ENCODE measurements at regions not wholly inside any gene's neighbourhood (a gene's known extent, or its start where the extent isn't known, plus 50 kb on each side); places are given as distances from the start of the nearest gene placed in this dataset.

- DNase-seq: no peak
These were observed 112.5 kb upstream of the SLC44A3 start for GRCh38 chr1:94707321-94708298.

DNA sequence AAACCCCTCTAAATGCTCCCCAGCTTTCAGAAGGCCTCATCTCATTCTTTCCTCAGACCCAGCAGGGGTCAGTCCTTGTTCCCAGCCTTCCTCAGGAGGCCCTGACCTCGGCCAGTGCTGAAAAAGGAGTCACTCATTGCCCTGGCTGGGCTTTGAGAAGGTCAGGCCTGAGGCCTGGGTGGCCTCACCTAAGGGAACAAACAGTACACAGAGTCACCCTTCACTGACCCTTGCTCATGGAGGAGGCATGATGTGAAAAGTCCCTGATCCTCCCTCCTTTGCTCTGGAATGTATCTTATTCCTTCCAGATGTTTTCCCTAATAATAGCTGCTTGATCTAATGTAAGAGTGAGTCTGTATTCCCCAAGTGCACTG, 117.7 kb upstream of the SLC44A3 start:
- DNase-seq: no peak

- DNase-seq: no peak
These were observed 118.2 kb upstream of the SLC44A3 start for GRCh38 chr1:94701796-94702441.

- DNase-seq: no peak
These were observed 121.2 kb upstream of the SLC44A3 start for GRCh38 chr1:94698759-94699502.

DNA sequence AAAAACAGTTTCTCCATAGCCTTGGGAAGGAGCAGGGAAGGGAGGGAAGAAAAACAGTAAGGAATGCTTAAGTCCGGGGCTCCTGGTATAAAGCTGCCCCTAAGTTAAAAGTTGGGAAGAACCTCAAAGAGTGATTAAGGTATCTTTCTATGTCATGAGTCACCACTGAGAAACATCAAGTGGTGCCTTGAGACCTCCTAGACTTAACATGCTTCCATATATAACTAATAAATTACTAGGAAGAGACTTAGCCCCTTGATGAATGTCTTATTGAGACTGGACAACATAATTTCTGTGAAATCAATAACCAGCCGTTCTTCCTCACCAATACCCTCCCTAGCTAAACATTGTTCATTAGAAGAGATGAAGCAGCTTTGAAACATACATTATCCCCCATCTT, 121.8 kb upstream of the SLC44A3 start:
- no peak for DNase-seq

DNA sequence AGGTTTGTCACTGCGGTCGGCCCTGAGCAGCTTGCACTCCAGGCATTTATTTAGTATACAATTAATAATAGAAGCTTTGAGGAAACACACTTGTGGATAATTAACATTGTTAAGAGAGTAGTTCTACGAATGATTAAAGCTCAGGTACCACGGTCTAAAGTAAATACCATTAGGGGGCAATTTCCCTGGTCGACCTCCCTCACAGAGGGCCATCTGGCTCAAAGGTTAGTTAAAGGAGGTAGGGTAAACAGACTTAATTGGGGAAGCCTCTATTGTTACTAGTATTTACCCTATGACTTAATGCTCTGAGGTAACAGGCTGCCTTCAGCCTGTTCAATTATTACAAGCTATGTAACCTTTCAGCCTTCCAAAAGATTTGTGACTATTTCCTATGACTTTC, 122.3 kb upstream of the SLC44A3 start:
- no peak for DNase-seq

DNA sequence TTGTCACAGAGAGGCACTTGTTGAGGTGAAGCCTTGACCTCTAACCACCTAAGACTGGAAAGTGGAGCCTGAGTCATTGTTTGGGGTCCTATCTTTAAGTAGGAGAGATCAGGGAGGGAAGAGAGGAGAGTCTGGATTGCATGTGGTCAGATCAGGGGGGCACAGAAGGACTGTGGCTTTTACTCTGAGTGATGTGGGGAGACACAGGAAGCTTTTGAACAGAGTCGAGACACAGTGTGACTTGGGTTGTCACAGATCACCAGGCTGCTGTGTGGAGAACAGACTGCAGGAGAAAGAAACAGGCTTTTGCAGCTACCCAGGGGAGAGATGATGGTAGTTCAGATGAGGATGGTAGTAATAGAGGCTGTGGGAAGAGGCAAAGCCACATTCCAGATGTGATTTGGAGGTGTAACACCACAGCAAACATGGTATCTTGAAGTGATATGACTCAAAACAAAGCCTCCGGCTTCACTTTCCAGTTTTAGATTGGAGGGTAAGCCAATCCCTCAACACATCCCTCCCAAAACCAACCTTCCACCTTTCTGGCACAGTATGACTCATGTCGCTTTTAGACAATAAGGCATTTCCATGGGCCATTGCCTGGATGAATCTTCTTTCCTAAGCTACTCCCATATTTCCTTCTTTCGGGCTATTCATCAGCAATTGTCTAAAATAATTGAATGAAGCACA, 125.8 kb upstream of the SLC44A3 start:
- DNase-seq: no peak

- no peak for DNase-seq
These were observed 126.7 kb upstream of the SLC44A3 start for GRCh38 chr1:94693435-94693834.

- no peak for DNase-seq
These were observed 127.1 kb upstream of the SLC44A3 start for GRCh38 chr1:94693029-94693428.

DNA sequence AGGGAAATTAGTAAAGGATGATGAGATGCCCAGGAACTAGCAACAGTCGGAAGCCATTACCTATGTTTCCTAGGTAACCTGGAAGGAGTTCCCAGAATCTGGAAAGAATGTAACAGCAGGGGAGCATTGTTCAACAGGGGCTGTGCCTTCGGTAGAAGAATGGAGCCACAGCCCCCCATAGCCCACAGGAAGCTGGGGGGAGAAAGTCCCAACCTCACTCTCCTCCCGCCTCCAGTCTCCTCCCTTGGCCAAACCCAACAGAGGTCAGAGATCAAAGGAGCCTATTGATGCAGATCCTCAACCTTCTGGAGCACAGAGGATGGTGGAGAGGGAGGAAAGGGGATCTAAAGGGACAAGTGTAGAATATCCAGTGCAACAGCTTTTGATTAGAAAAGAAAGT, 131.5 kb upstream of the SLC44A3 start:
- no peak for DNase-seq

GRCh38 chr1:94686882-94687281, 133.3 kb upstream of the SLC44A3 start:
- DNase-seq: no peak

- DNase-seq: no peak
These were observed 135.4 kb upstream of the SLC44A3 start for GRCh38 chr1:94684690-94685250.

GRCh38 chr1:94683886-94684285, 136.3 kb upstream of the SLC44A3 start:
- DNase-seq: no peak

DNA sequence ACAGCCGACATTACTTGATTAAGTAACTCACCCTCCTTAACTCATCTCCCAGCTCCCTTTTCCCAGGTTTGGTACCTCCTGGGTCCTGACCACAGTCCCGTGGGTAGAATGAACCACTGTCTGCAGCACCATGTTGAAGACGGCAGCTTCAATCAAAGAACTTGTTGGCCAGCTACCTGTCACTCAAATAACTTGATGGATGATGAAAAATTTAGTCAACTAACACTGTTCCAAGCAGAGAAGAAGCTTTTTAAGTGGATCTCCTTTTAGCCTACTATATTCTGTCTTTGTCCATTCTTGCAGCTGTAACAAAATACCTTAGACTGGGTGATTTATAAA, 138.4 kb upstream of the F3 start:
- DNase-seq: no peak

DNA sequence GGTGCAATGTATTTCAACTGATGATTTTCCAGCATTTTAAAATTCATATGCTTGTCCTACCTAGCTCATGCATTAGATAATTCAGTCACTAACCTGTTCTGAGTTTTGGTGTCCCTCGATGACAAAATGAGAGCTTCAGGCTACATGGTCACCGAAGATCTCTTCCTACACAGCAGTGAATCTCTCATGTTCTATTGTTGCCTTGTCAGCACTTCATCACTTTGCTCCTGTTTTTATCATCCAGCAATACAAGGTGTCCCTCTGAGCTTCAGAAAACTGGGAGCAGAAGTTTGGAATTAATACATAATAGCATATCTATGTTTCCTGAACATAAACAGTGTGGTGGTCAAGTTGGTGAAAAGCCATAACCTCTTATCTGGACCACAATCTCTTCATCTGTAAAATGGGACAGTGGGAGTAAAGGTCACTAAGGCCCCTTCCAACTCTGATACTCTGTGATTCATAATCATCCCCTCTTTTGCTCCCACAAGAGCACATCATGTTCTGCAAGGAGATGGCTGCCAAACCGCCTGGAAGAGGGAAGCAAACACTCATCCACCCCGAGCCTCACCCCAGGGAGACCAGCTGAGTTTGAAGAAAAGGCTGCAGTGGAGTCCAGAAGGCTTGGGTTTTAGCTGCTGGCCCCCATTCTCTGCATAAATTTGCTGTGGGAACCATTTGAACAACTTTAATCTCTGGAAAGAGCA, 137.9 kb upstream of the F3 start:
- no peak for DNase-seq

DNA sequence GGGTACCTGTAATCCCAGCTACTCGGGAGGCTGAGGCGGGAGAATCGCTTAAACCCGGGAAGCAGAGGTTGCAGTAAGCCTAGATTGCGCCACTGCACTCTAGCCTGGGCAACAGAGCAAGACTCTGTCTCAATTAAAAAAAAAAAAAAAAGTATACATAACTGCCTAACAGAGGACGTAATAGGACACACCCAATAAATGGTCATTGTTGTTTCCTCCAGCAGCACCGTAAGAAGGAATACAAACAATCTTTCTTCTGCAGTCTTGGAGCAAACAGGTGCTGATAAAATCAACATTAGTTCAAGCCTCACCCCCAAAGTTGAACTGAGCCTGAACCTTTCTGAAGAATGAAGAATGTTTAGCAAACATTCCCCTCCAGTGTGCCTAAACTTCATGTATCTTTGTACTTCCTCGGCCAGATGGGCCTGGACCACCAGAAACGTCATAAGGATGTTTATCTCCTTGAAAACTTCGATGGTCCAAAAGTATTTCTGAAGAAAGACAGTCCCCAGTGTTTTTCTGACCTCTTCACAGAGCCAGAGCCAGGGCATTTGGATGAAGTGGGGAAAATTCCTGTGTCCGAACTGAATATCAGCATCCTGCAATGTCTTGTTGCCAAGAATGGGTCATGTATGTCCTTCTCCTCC, 136.8 kb upstream of the F3 start:
- DNase-seq: no peak

DNA sequence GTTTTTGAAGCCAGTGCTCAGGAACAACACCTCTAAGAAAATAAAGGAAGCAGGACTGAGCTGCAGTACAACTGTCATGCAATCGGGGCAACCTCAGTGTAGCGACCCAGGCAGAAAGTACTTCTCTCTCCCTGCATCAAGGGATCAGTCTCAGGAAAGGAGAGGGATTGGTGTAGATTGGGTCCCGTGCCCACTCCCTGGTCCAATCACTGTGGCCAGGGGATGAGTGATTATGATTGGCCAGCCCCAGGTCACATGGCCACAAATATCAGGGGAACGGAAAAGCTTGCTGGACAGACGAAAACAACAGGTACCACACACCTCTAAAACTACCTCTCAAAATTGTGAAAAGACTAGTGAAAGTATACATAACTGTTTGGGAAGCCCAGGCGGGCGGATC, 136.2 kb upstream of the F3 start:
- no peak for DNase-seq

- DNase-seq: no peak
These were observed 135.5 kb upstream of the F3 start for GRCh38 chr1:94677087-94677486.

- no peak for DNase-seq
These were observed 135.1 kb upstream of the F3 start for GRCh38 chr1:94676686-94677085.

DNA sequence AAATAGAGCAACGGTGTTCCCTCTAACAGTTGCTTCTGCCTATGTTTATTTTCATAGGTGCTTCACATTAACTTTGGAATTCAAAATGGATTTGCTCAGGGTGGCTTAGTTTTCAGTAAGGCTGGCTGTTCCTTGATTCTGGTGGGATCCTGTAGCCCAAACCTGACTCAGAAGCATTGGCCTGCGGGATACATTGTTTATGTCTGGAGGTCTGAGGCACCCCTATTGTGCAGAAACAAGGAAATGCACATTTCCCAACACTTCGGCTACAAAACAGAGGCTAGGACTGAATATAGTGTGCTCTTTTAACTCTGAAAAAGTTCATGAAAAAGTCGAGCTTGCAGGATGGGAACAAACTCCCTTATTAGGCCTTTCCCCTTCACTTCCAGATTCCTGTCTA, 133.8 kb upstream of the F3 start:
- DNase-seq: no peak

DNA sequence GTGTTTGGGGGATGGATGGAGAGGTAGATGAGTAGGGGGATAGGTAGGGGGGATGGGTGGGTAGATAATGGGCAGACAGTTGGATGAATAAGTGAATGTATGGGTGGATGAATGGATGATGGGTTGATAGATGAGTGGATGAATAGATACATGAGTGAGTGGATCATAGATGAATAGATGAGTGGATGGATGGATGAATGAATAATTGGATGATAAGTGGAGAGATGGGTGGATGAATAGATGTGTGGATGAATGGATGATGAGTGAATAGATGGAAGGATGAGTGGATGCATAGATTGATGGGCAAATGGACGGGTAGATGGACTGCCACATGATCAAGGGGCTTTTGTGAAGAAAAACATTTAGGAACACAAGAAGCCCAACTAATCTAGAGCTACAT, 133.3 kb upstream of the F3 start:
- DNase-seq: no peak

DNA sequence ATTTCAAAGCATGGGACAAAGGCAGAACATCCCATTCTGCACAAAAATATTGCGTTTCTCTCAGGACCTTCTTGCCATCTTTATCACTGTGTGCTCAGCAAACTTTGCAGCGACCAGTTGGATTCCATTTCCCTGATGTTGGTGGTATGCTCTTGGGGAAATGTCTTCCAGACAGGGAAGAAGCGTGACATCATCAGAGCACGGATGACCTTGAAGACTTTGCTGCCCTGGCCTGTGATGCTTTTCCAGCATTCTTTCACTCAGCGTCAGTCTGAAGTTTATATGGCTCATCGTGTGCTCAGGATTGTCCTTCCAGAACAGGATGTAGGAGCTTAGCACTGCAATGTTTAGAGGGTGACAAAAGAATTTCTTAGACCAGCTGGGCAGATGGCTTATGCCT, 131.4 kb upstream of the F3 start:
- peak; percentile 72 for DNase-seq
